Spleen (tissue), 7 donors: ENCODE measurements at regions not wholly inside any gene's neighbourhood (a gene's known extent, or its start where the extent isn't known, plus 50 kb on each side); places are given as distances from the start of the nearest gene placed in this dataset.

ENCODE experiments used
- CTCF ChIP-seq, 11 experiments: fragments of 200-600 bp in 7 of 11; fragments of 450-650 bp in 4 of 11; sonication (generic) in 4 of 11; IDR thresholded peaks in 8 of 11; conservative IDR thresholded peaks in 3 of 11; 1 replicate in 7 of 11; 2 replicates in 4 of 11; pipeline versions ENCODE4 v1.4.0 to v1.8.0; 2016 to 2021; ENCODE audit warnings: antibody characterized with exemption in 11 of 11, inconsistent platforms in 4 of 11, mild to moderate bottlenecking in 1 of 11
- POLR2A ChIP-seq, 3 donors: fragments of 450-650 bp; IDR thresholded peaks; one replicate each; pipeline ENCODE4 v1.5.1; 2017; ENCODE audit warnings: antibody characterized with exemption in 3 of 3, mild to moderate bottlenecking in 1 of 3
- donor health status: DM: no; HTN: no; CAD: no; lungs with moderate emphysema.
- donor health status: DM: no; HTN: no; CAD: no.
- donor health status: DM: no; HTN: no; CAD: no.

- TF ChIP-seq POLR2A (IDR thresholded peaks at IDR 0.05) (no peak), CTCF (IDR thresholded peaks at IDR 0.05 in 8 of 11, conservative IDR thresholded peaks at IDR 0.05 in 3 of 11) (no peak)
Measured at GRCh38 chr19:29273000-29273640, 60.2 kb upstream of the UQCRFS1 start.
